Ishikawa (cell line): ENCODE measurements at regions not wholly inside any gene's neighbourhood (a gene's known extent, or its start where the extent isn't known, plus 50 kb on each side); places are given as distances from the start of the nearest gene placed in this dataset.

Experiments
- CEBPB ChIP-seq: IDR thresholded peaks from 2 replicates; pipeline ENCODE4 v1.6.1; 2012
- EGR1 ChIP-seq: IDR thresholded peaks from 2 replicates; pipeline ENCODE4 v1.6.1; 2012
- NFIC ChIP-seq: IDR thresholded peaks from 2 replicates; pipeline ENCODE4 v1.6.1; 2012
- RAD21 ChIP-seq: IDR thresholded peaks from 2 replicates; pipeline ENCODE4 v1.6.1; 2012; ENCODE audit warnings: low read depth
- TAF1 ChIP-seq: IDR thresholded peaks from 2 replicates; pipeline ENCODE4 v1.6.1; 2012; ENCODE audit warnings: low read depth, mild to moderate bottlenecking
- TCF12 ChIP-seq: IDR thresholded peaks from 2 replicates; pipeline ENCODE4 v1.6.1; 2012; ENCODE audit warnings: low read depth
- TEAD4 ChIP-seq: IDR thresholded peaks from 2 replicates; pipeline ENCODE4 v1.6.1; 2012
- YY1 ChIP-seq: IDR thresholded peaks from 2 replicates; pipeline ENCODE4 v1.6.1; 2012; ENCODE audit warnings: low read depth
- ZBTB7A ChIP-seq: IDR thresholded peaks from 2 replicates; pipeline ENCODE4 v1.6.1; 2012; ENCODE audit warnings: low read depth
- TF ChIP-seq, protein P1 (sequence below): IDR thresholded peaks from 2 replicates; pipeline ENCODE4 v1.6.1; 2012
- TF ChIP-seq, protein P2 (sequence below): IDR thresholded peaks from 2 replicates; pipeline ENCODE4 v1.6.1; 2012; ENCODE audit warnings: low read depth, mild to moderate bottlenecking

DNA sequence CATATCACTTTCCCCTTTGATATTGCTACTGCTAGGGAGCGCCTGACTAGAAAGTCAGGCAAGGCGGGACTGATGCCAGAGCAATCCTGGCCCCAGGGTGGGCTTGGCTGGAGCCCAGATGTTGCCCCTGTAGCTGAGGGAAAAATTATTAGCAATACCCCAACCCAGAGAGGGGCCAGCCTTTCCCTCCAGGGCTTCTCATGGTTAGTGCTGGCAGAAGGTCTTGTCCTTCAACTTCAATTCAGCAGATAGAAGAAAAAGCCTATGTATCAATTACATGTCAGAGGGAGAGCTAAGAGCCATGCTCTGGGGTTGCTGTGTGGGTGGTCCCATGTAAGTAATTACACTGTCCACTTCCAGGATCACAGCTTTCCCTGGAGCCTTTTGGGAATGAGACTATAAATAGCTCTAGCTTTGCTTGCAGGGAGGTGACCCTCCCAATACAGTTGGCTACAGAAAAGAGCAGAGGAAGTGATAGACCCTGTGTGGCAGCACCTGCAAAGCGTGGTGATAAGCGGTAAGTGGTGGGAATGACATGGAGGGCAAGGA is 579.1 kb downstream of the CCSER2 start:
- TF ChIP-seq TAF1 (no peak), RAD21 (no peak), TEAD4 (no peak), TCF12 (no peak), EGR1 (no peak), NFIC (no peak), CEBPB (no peak), YY1 (no peak), ZBTB7A (no peak)
- TF ChIP-seq, protein P1, sequence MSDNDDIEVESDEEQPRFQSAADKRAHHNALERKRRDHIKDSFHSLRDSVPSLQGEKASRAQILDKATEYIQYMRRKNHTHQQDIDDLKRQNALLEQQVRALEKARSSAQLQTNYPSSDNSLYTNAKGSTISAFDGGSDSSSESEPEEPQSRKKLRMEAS: no peak
- TF ChIP-seq, protein P2, sequence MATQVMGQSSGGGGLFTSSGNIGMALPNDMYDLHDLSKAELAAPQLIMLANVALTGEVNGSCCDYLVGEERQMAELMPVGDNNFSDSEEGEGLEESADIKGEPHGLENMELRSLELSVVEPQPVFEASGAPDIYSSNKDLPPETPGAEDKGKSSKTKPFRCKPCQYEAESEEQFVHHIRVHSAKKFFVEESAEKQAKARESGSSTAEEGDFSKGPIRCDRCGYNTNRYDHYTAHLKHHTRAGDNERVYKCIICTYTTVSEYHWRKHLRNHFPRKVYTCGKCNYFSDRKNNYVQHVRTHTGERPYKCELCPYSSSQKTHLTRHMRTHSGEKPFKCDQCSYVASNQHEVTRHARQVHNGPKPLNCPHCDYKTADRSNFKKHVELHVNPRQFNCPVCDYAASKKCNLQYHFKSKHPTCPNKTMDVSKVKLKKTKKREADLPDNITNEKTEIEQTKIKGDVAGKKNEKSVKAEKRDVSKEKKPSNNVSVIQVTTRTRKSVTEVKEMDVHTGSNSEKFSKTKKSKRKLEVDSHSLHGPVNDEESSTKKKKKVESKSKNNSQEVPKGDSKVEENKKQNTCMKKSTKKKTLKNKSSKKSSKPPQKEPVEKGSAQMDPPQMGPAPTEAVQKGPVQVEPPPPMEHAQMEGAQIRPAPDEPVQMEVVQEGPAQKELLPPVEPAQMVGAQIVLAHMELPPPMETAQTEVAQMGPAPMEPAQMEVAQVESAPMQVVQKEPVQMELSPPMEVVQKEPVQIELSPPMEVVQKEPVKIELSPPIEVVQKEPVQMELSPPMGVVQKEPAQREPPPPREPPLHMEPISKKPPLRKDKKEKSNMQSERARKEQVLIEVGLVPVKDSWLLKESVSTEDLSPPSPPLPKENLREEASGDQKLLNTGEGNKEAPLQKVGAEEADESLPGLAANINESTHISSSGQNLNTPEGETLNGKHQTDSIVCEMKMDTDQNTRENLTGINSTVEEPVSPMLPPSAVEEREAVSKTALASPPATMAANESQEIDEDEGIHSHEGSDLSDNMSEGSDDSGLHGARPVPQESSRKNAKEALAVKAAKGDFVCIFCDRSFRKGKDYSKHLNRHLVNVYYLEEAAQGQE: no peak
